RWPE2 (cell line): ENCODE measurements at regions not wholly inside any gene's neighbourhood (a gene's known extent, or its start where the extent isn't known, plus 50 kb on each side); places are given as distances from the start of the nearest gene placed in this dataset.

ENCODE experiments used
- ATAC-seq: fragments of 200-7000 bp; cut with Tn5 transposase; 3 replicates; pipeline ENCODE4 v1.9.1; 2021; ENCODE audit warnings: low read depth
- DNase-seq: peaks from one replicate; pipeline ENCODE4 v3.0.0-alpha.2; 2020; ENCODE audit warnings: low spot score
- H3K27ac ChIP-seq: fragments of 450-650 bp; 2 replicates; pipeline ENCODE4 v1.5.1; 2017; ENCODE audit warnings: mild to moderate bottlenecking; ENCODE audit not compliant: poor library complexity, severe bottlenecking
- H3K27me3 ChIP-seq: fragments of 250-450 bp; sonication (Bioruptor Pico); 2 replicates; pipeline ENCODE4 v1.5.1; 2021; ENCODE audit warnings: mild to moderate bottlenecking, moderate library complexity; ENCODE audit not compliant: insufficient read depth, poor library complexity, severe bottlenecking
- H3K36me3 ChIP-seq: fragments of 250-450 bp; sonication (Bioruptor Pico); 2 replicates; pipeline ENCODE4 v1.5.1; 2020; ENCODE audit warnings: low read depth, mild to moderate bottlenecking, moderate library complexity
- H3K4me1 ChIP-seq: fragments of 250-450 bp; sonication (Bioruptor Pico); 2 replicates; pipeline ENCODE4 v1.5.1; 2021; ENCODE audit warnings: mild to moderate bottlenecking, moderate library complexity; ENCODE audit not compliant: insufficient read depth, poor library complexity, severe bottlenecking
- H3K4me3 ChIP-seq: fragments of 250-450 bp; sonication (Bioruptor Pico); 2 replicates; pipeline ENCODE4 v1.5.1; 2021; ENCODE audit warnings: mild to moderate bottlenecking, moderate library complexity; ENCODE audit not compliant: severe bottlenecking
- H3K9me3 ChIP-seq: fragments of 250-450 bp; sonication (Bioruptor Pico); 2 replicates; pipeline ENCODE4 v1.5.1; 2021; ENCODE audit warnings: mild to moderate bottlenecking, moderate library complexity; ENCODE audit not compliant: severe bottlenecking
- CTCF ChIP-seq: fragments of 450-650 bp; IDR thresholded peaks from one replicate; pipeline ENCODE4 v1.5.1; 2017; ENCODE audit warnings: mild to moderate bottlenecking, moderate library complexity; ENCODE audit not compliant: poor library complexity, severe bottlenecking

GRCh38 chr2:106996171-106996769, 110.3 kb upstream of the ST6GAL2 start:
- no peak for DNase-seq
- Histone ChIP-seq H3K27ac (no peak overlapping the region), H3K9me3 (no peaks in the 10 kb centered on the region), H3K27me3 (no peaks in the 10 kb centered on the region), H3K36me3 (no peaks in the 10 kb centered on the region), H3K4me1 (no peaks in the 10 kb centered on the region), H3K4me3 (no peak overlapping the region)
- no peak for ATAC-seq
- no peak for TF ChIP-seq CTCF

DNA sequence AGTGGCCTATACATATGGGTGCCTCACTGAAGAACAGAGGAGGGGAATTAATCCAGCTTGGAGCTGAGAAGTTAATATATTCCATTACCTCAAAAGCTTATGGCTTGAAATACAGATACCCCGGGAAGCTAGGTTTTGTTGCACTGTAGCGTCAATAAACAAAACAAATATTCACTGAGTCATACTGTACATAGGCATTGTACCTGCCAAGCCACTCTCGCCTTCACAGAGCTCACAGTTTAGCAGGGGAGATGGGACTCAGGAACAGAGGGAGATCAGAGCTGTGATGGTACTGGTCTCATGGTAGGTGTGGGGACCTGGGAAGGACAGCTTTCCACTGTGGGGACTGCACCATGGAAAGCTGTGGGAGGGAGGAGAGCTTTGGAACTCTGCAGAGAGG, 111.2 kb upstream of the ST6GAL2 start:
- no peak for DNase-seq
- ATAC-seq = 0 out of 3 replicates have a peak, but pooled peaks have one; percentile 36
- no peak overlapping the region for H3K4me3 ChIP-seq
- H3K27me3 ChIP-seq = no peaks in the 10 kb centered on the region
- no peaks in the 10 kb centered on the region for H3K36me3 ChIP-seq
- H3K9me3 ChIP-seq = no peaks in the 10 kb centered on the region
- no peaks in the 10 kb centered on the region for H3K4me1 ChIP-seq
- H3K27ac ChIP-seq = no peak overlapping the region
- TF ChIP-seq CTCF = no peak

DNA sequence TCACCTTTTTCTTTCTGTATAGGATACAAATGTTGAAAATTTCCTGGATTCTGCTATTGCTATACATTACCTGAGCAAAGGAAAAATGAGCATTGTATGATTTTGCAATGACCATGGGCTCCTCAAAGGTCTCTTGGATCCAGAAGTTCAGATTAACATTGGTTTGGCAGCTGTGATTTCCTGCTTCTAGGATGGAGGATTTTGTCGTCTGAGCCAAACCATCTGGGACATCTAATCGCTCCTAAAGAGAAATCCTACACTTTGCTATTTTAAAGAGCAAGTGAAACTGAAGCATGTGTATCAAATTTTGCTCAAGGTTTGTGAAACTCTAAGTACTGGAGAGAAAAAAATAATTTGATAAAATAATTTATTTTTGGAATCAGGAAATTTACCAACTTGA, 115.1 kb upstream of the ST6GAL2 start:
- TF ChIP-seq CTCF = no peak
- no peaks in the 10 kb centered on the region for H3K9me3 ChIP-seq
- H3K27ac ChIP-seq = no peak overlapping the region
- no peaks in the 10 kb centered on the region for H3K27me3 ChIP-seq
- no peak overlapping the region for H3K4me3 ChIP-seq
- ATAC-seq = no peak
- no peak for DNase-seq
- H3K36me3 ChIP-seq = no peaks in the 10 kb centered on the region
- no peaks in the 10 kb centered on the region for H3K4me1 ChIP-seq

GRCh38 chr2:107001551-107001950, 115.6 kb upstream of the ST6GAL2 start:
- H3K36me3 ChIP-seq = no peaks in the 10 kb centered on the region
- H3K9me3 ChIP-seq = no peaks in the 10 kb centered on the region
- no peaks in the 10 kb centered on the region for H3K4me1 ChIP-seq
- H3K4me3 ChIP-seq = no peak overlapping the region
- ATAC-seq = no peak
- H3K27ac ChIP-seq = peak overlapping the region; percentile 53
- H3K27me3 ChIP-seq = no peaks in the 10 kb centered on the region
- no peak for TF ChIP-seq CTCF
- DNase-seq = no peak

- no peak for DNase-seq
- H3K27ac ChIP-seq = peak overlapping the region; percentile 53
- ATAC-seq = peak; percentile 94
- no peaks in the 10 kb centered on the region for H3K4me1 ChIP-seq
- H3K9me3 ChIP-seq = no peaks in the 10 kb centered on the region
- H3K27me3 ChIP-seq = no peaks in the 10 kb centered on the region
- no peaks in the 10 kb centered on the region for H3K36me3 ChIP-seq
- TF ChIP-seq CTCF = no peak
- H3K4me3 ChIP-seq = no peak overlapping the region
Observed at GRCh38 chr2:107001964-107002696, 116.2 kb upstream of the ST6GAL2 start.
